Fibroblast of villous mesenchyme (primary cell): ENCODE measurements at regions not wholly inside any gene's neighbourhood (a gene's known extent, or its start where the extent isn't known, plus 50 kb on each side); places are given as distances from the start of the nearest gene placed in this dataset.

Experiments
- DNase-seq: peaks from one replicate; pipeline ENCODE4 v3.0.0-alpha.2; 2010; ENCODE audit warnings: low read depth
- H3K4me3 ChIP-seq: 2 replicates; pipeline ENCODE4 v1.5.1; 2011; ENCODE audit warnings: low read depth, mild to moderate bottlenecking, low read length
- TF ChIP-seq, protein P1 (sequence below): IDR thresholded peaks from 2 replicates; pipeline ENCODE4 v1.5.1; 2012; ENCODE audit warnings: low read depth, mild to moderate bottlenecking, low read length; ENCODE audit not compliant: insufficient read depth

DNA sequence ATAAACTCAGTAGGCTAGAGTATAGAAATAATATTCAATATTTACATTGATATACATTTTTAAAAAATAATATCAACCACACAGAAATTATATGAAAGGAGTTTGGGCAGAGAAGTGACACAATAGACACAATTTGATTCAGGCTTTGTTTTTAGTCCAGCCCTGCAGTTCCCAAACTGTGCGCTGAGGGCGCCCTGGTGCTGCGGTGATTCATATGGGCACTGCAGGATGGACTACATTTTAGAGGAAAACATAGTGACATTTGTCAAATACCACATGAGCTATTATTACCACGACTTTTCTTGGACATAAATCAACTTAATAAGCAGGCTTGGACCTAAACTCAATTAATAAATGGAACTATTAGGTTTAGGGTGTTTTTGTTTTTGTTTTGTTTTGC, 364.3 kb upstream of the ID4 start:
- no peak for DNase-seq
- TF ChIP-seq, protein P1, sequence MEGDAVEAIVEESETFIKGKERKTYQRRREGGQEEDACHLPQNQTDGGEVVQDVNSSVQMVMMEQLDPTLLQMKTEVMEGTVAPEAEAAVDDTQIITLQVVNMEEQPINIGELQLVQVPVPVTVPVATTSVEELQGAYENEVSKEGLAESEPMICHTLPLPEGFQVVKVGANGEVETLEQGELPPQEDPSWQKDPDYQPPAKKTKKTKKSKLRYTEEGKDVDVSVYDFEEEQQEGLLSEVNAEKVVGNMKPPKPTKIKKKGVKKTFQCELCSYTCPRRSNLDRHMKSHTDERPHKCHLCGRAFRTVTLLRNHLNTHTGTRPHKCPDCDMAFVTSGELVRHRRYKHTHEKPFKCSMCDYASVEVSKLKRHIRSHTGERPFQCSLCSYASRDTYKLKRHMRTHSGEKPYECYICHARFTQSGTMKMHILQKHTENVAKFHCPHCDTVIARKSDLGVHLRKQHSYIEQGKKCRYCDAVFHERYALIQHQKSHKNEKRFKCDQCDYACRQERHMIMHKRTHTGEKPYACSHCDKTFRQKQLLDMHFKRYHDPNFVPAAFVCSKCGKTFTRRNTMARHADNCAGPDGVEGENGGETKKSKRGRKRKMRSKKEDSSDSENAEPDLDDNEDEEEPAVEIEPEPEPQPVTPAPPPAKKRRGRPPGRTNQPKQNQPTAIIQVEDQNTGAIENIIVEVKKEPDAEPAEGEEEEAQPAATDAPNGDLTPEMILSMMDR: peak; percentile 15
- no peak overlapping the region for H3K4me3 ChIP-seq

DNA sequence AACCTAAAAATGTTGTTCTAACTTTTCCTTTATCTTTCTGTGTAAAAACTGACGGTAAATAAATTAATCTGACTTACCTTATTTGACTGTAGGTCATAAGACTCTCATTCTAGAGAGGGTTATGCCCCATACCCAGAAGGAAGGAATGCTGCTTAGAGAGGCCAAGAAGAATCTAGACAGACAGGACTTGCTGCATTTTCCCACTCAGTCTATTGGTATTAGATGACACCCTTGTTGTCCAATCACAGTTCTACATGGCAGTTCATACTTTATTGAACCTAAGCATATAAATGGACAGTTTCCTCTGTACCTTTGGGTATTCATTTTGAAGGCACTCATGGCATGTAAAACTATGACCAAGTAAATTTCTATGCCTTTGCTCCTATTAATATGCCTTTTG, 359.6 kb upstream of the ID4 start:
- TF ChIP-seq, protein P1: no peak
- no peak for DNase-seq

DNA sequence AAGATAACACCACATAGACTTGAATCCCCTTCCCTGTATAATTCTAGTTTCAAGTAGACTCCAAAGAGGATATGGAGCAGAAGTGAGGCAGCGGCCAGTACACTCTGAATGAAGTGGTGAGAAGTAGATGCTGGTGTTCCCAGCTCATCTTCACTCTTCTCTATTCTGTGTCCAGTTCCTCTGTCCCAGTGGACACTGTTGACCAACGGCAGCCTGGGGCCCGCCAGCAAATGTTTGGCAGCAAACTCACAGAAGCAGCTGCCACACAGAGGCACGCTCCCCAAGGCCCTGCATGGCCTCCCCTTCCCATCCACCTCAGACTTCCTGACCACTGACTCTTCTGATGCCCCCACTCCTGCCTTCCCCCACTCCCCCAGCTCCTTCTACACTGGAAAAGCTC, 358.9 kb upstream of the ID4 start:
- TF ChIP-seq, protein P1: no peak
- no peak for DNase-seq
- H3K4me3 ChIP-seq: no peak overlapping the region

More for the DNA sequence above, 359.6 kb upstream of the ID4 start:
- H3K4me3 ChIP-seq: no peak overlapping the region

DNA sequence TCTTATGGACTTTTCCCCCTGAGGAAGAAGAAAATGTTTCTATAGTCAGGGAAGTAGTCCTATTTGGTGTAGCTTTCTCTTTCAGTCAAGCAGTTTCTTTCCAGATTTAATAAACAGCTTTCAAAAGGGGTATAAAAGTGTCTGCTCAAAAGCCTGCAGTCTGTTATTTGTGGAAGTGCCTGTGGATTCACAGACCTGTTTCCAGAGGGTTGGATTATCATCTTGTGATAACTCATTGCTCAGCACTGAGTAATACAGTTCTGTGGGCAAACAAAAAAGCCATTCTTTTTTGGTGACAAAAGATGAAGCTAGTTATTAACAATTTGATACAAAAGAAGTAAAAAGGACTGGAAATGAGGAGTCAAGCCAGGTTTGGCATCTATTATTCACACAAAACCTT, 358.2 kb upstream of the ID4 start:
- H3K4me3 ChIP-seq: no peak overlapping the region
- TF ChIP-seq, protein P1: no peak
- peak; percentile 40 for DNase-seq

DNA sequence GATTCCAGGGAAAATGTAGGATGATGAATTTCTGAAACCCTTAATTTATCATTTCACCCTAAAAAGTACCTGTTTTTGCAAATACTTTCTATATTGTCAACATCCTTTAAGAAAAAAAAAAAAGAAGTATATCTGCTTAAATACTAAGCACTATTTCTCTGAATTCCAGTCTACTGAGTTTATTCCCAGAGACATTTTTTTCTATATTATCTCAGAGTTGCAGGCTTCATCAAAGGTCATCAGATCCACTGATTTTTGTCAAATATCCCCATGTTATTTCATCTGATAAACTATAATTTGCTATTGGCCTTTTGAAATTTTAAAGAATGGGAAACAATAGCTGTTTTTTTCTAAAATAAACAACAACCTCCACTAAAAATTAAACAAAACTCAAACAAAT, 357.6 kb upstream of the ID4 start:
- TF ChIP-seq, protein P1: no peak
- no peak for DNase-seq
- H3K4me3 ChIP-seq: no peak overlapping the region

DNA sequence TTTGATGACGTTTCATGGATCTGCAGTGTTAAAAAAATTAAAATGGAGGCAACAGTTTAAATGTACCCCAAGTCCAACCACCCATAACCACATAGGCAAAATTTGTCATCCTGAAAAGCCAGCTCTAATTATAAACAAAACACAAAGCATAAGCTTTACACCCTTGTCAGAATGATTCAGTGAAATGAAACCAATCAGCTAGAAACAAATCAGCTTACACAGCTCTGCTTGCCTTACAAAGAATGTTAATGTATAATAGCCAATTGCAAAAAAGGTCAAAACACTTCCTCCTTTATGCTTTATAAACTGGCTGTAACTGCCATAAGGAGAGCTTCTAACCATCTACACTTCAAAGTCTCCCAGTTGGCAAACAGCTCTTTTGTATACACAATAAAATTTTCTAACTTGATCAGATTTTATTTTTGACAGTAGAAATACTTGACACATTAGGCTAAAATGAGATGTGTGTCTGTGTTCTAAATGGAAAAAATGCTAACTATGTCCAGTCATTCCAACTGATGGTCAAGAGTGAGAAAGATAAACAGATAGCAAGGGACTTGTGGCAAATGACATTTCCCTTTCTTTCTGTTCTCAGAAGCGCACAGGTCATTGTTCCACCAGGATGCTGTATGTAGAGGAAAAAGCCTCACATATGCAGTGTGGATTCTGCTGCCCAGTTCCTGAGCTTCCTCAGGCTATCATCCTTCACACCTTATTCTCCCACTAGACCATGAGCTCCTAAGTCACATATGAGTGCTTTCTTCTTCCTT, 344.3 kb upstream of the ID4 start:
- TF ChIP-seq, protein P1: no peak
- no peak overlapping the region for H3K4me3 ChIP-seq
- DNase-seq: no peak

DNA sequence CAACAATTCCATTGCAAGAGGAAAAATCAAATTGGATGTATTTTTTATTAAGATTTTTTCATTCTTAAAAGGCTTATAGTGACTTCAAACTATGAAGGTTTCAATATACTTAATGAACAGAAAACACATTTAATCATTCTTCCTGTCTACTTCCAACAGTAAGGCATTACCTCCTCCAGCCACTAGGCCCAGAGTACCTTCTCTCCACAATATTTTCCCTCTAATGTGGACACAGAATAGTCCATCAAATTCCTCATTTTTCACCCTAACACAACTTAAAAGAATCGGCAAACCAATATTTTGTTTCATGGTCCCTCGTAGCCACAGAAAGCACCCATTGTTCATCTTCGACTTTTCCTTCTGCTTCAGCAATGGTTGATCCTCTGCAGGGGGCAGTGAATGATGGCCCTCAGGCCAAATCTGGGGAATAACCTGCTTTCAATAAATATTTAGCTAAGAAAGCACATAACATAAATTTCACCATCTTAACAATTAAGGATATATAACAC, 335.4 kb upstream of the ID4 start:
- H3K4me3 ChIP-seq: no peak overlapping the region
- TF ChIP-seq, protein P1: no peak
- DNase-seq: no peak
